ENCODE measurements at regions not wholly inside any gene's neighbourhood (a gene's known extent, or its start where the extent isn't known, plus 50 kb on each side); places are given as distances from the start of the nearest gene placed in this dataset.

DNA sequence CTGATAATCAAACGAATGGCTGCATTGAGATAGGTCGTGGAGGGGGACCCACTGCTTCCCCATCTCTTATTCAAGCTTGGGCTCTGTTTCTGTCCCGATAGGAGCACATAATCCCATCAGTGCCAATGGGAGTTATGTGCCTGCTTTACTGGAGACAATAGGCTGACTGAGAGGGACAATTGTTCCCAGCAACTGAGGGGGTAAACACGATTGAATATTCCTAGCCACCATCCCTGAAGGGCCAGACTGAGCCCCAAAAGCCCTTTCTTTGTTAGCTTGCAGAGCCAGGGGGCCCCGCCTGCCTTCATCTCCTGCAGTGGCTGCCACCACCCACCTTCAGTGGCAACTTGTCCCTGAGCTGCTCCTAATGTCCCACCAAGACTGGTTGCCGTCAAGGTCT, 172.8 kb upstream of the NAV2 start:
- Histone ChIP-seq H3K27me3 (ENCODE audit: low read depth, low read length) (peaks cover 45% of the 10 kb centered on the region), H4K20me1 (ENCODE audit: insufficient read depth, low read length) (no peaks in the 10 kb centered on the region), H3K4me3 (ENCODE audit: low read length) (no peak overlapping the region), H2AFZ (ENCODE audit: low read depth, low read length) (no peak overlapping the region), H3K27ac (ENCODE audit: low read length) (no peak overlapping the region), H3K9me3 (ENCODE audit: insufficient read depth, low read length) (no peaks in the 10 kb centered on the region), H3K4me1 (ENCODE audit: low read length) (no peaks in the 10 kb centered on the region), H3K9ac (ENCODE audit: low read length) (no peak overlapping the region), H3K4me2 (ENCODE audit: low read length) (no peak overlapping the region), H3K79me2 (ENCODE audit: low read length) (no peaks in the 10 kb centered on the region), H3K36me3 (replicated peaks; ENCODE audit: low read depth, low read length) (no peaks in the 10 kb centered on the region)
- no peak for TF ChIP-seq EZH2phosphoT487 (IDR thresholded peaks at IDR 0.05; ENCODE audit: low read depth)
- TF ChIP-seq, protein P1, sequence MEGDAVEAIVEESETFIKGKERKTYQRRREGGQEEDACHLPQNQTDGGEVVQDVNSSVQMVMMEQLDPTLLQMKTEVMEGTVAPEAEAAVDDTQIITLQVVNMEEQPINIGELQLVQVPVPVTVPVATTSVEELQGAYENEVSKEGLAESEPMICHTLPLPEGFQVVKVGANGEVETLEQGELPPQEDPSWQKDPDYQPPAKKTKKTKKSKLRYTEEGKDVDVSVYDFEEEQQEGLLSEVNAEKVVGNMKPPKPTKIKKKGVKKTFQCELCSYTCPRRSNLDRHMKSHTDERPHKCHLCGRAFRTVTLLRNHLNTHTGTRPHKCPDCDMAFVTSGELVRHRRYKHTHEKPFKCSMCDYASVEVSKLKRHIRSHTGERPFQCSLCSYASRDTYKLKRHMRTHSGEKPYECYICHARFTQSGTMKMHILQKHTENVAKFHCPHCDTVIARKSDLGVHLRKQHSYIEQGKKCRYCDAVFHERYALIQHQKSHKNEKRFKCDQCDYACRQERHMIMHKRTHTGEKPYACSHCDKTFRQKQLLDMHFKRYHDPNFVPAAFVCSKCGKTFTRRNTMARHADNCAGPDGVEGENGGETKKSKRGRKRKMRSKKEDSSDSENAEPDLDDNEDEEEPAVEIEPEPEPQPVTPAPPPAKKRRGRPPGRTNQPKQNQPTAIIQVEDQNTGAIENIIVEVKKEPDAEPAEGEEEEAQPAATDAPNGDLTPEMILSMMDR (IDR thresholded peaks at IDR 0.05; ENCODE audit: low read depth, low read length), result no peak

- peaks cover 36% of the 10 kb centered on the region; the same call in 1 of the 2 replicates for H3K27me3 ChIP-seq (ENCODE audit: low read depth, low read length)
- H2AFZ ChIP-seq (ENCODE audit: low read depth, low read length), result no peak overlapping the region
- H3K9me3 ChIP-seq (ENCODE audit: insufficient read depth, low read length), result no peaks in the 10 kb centered on the region
- TF ChIP-seq, protein P1 (IDR thresholded peaks at IDR 0.05; ENCODE audit: low read depth, low read length), result no peak
- TF ChIP-seq EZH2phosphoT487 (IDR thresholded peaks at IDR 0.05; ENCODE audit: low read depth), result no peak
- no peaks in the 10 kb centered on the region for H3K4me1 ChIP-seq (ENCODE audit: low read length)
- H3K4me3 ChIP-seq (ENCODE audit: low read length), result no peak overlapping the region
- no peaks in the 10 kb centered on the region for H3K36me3 ChIP-seq (replicated peaks; ENCODE audit: low read depth, low read length)
- no peaks in the 10 kb centered on the region for H3K79me2 ChIP-seq (ENCODE audit: low read length)
- H3K9ac ChIP-seq (ENCODE audit: low read length), result no peak overlapping the region
- H3K4me2 ChIP-seq (ENCODE audit: low read length), result no peak overlapping the region
- H4K20me1 ChIP-seq (ENCODE audit: insufficient read depth, low read length), result no peaks in the 10 kb centered on the region
- no peak overlapping the region for H3K27ac ChIP-seq (ENCODE audit: low read length)
These were observed 174.7 kb upstream of the NAV2 start for GRCh38 chr11:19537803-19538453.

DNA sequence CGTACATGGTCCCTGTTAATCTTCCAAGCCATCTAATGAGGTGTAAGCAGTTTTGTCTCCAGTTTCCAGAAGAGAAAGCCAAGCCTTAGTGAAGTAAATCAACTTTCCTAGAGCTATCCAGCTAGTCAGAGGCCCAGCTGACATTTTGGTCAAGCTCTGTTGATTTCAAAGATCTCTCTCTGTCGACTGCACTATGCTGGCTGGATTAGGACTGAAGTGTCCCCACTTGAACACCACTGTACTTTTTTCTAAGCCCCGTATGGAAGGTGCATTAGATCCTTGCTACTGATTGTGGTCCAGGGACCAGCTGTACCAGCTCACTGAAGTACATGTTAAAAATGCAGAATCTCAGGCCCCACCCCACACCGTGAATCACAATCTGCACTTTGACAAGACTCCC, 176.5 kb upstream of the NAV2 start:
- no peaks in the 10 kb centered on the region for H3K36me3 ChIP-seq (replicated peaks; ENCODE audit: low read depth, low read length)
- no peaks in the 10 kb centered on the region for H4K20me1 ChIP-seq (ENCODE audit: insufficient read depth, low read length)
- no peak overlapping the region for H3K27ac ChIP-seq (ENCODE audit: low read length)
- peaks cover 39% of the 10 kb centered on the region; the same call in 1 of the 2 replicates for H3K27me3 ChIP-seq (ENCODE audit: low read depth, low read length)
- no peak overlapping the region for H3K9ac ChIP-seq (ENCODE audit: low read length)
- H2AFZ ChIP-seq (ENCODE audit: low read depth, low read length), result no peak overlapping the region
- TF ChIP-seq EZH2phosphoT487 (IDR thresholded peaks at IDR 0.05; ENCODE audit: low read depth), result no peak
- H3K79me2 ChIP-seq (ENCODE audit: low read length), result no peaks in the 10 kb centered on the region
- H3K9me3 ChIP-seq (ENCODE audit: insufficient read depth, low read length), result no peaks in the 10 kb centered on the region
- no peaks in the 10 kb centered on the region for H3K4me1 ChIP-seq (ENCODE audit: low read length)
- H3K4me3 ChIP-seq (ENCODE audit: low read length), result no peak overlapping the region
- no peak overlapping the region for H3K4me2 ChIP-seq (ENCODE audit: low read length)

GRCh38 chr11:19530505-19530904, 182.1 kb upstream of the NAV2 start:
- H3K4me2 ChIP-seq (ENCODE audit: low read length), result no peak overlapping the region
- TF ChIP-seq, protein P1 (IDR thresholded peaks at IDR 0.05; ENCODE audit: low read depth, low read length), result no peak
- no peak overlapping the region for H3K9ac ChIP-seq (ENCODE audit: low read length)
- no peaks in the 10 kb centered on the region for H3K4me1 ChIP-seq (ENCODE audit: low read length)
- no peaks in the 10 kb centered on the region for H3K79me2 ChIP-seq (ENCODE audit: low read length)
- H3K9me3 ChIP-seq (ENCODE audit: insufficient read depth, low read length), result no peaks in the 10 kb centered on the region
- no peak overlapping the region for H2AFZ ChIP-seq (ENCODE audit: low read depth, low read length)
- H3K27ac ChIP-seq (ENCODE audit: low read length), result no peak overlapping the region
- peaks cover 36% of the 10 kb centered on the region; the same call in 1 of the 2 replicates for H3K27me3 ChIP-seq (ENCODE audit: low read depth, low read length)
- no peaks in the 10 kb centered on the region for H4K20me1 ChIP-seq (ENCODE audit: insufficient read depth, low read length)
- H3K36me3 ChIP-seq (replicated peaks; ENCODE audit: low read depth, low read length), result no peaks in the 10 kb centered on the region
- no peak overlapping the region for H3K4me3 ChIP-seq (ENCODE audit: low read length)
